ENCODE measurements at regions not wholly inside any gene's neighbourhood (a gene's known extent, or its start where the extent isn't known, plus 50 kb on each side); places are given as distances from the start of the nearest gene placed in this dataset.

- TF ChIP-seq POLR2A (IDR thresholded peaks at IDR 0.05): no peak
- no peak for TF ChIP-seq CTCF (IDR thresholded peaks at IDR 0.05)
These were observed 50.4 kb upstream of the PAGE5 start for GRCh38 chrX:55169782-55170181.
